ENCODE measurements at regions not wholly inside any gene's neighbourhood (a gene's known extent, or its start where the extent isn't known, plus 50 kb on each side); places are given as distances from the start of the nearest gene placed in this dataset.

DNA sequence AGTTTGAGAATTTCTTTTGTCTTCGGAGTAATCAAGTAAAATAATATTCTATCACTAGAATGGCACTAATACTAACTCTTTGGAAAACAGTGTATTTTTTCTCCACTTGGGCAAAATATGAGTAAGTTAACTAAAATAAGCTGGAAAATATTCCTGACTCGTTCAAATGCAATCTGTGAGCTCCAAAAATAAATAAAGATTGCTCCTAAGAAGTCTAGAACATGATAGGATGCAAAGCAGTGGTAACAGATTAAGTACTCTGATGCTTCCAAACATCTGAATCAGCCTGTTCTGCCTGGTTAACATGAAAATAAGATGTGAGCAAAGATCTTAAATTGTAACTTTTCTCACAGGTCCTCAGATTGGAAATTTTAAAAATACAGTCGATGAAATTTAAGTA lies 285.1 kb upstream of the ID4 start:
- no peaks in the 10 kb centered on the region for H3K4me1 ChIP-seq (ENCODE audit: insufficient read depth, poor library complexity, severe bottlenecking)
- H3K27me3 ChIP-seq (ENCODE audit: insufficient read depth, poor library complexity, severe bottlenecking), result no peaks in the 10 kb centered on the region
- H3K4me3 ChIP-seq (ENCODE audit: severe bottlenecking), result no peak overlapping the region
- no peaks in the 10 kb centered on the region for H3K36me3 ChIP-seq (ENCODE audit: low read depth)
- ATAC-seq (ENCODE audit: low read depth) (no peak), DNase-seq (ENCODE audit: low spot score) (no peak)
- no peak overlapping the region for H3K27ac ChIP-seq (ENCODE audit: poor library complexity, severe bottlenecking)
- peaks cover 3% of the 10 kb centered on the region for H3K9me3 ChIP-seq (ENCODE audit: severe bottlenecking)
- TF ChIP-seq, protein P1, sequence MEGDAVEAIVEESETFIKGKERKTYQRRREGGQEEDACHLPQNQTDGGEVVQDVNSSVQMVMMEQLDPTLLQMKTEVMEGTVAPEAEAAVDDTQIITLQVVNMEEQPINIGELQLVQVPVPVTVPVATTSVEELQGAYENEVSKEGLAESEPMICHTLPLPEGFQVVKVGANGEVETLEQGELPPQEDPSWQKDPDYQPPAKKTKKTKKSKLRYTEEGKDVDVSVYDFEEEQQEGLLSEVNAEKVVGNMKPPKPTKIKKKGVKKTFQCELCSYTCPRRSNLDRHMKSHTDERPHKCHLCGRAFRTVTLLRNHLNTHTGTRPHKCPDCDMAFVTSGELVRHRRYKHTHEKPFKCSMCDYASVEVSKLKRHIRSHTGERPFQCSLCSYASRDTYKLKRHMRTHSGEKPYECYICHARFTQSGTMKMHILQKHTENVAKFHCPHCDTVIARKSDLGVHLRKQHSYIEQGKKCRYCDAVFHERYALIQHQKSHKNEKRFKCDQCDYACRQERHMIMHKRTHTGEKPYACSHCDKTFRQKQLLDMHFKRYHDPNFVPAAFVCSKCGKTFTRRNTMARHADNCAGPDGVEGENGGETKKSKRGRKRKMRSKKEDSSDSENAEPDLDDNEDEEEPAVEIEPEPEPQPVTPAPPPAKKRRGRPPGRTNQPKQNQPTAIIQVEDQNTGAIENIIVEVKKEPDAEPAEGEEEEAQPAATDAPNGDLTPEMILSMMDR (IDR thresholded peaks at IDR 0.05; ENCODE audit: poor library complexity, severe bottlenecking), result no peak

DNA sequence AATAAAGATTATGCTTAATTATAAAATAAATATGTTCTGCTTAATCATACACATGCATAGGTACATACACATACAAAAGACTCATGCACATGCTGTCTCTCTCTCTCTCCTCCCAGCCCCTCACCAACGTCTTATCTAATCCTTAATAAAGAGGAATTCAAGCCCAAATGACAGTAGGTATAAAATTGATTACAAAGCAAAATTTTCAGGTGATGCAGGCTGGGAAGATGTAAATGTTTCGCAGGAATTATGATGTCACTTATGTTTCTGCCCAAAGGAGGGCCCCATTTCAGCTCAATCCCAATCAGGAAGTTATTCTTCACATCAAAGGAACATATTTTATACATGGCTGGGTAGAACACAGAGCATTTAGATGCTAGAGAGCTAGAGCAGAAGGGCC lies 284.6 kb upstream of the ID4 start:
- TF ChIP-seq, protein P1 (IDR thresholded peaks at IDR 0.05; ENCODE audit: poor library complexity, severe bottlenecking), result no peak
- Histone ChIP-seq H3K36me3 (ENCODE audit: low read depth) (no peaks in the 10 kb centered on the region), H3K4me1 (ENCODE audit: insufficient read depth, poor library complexity, severe bottlenecking) (no peaks in the 10 kb centered on the region), H3K27ac (ENCODE audit: poor library complexity, severe bottlenecking) (no peak overlapping the region), H3K9me3 (ENCODE audit: severe bottlenecking) (peaks cover 3% of the 10 kb centered on the region), H3K27me3 (ENCODE audit: insufficient read depth, poor library complexity, severe bottlenecking) (no peaks in the 10 kb centered on the region), H3K4me3 (ENCODE audit: severe bottlenecking) (no peak overlapping the region)
- DNase-seq (ENCODE audit: low spot score) (no peak), ATAC-seq (ENCODE audit: low read depth) (no peak)

DNA sequence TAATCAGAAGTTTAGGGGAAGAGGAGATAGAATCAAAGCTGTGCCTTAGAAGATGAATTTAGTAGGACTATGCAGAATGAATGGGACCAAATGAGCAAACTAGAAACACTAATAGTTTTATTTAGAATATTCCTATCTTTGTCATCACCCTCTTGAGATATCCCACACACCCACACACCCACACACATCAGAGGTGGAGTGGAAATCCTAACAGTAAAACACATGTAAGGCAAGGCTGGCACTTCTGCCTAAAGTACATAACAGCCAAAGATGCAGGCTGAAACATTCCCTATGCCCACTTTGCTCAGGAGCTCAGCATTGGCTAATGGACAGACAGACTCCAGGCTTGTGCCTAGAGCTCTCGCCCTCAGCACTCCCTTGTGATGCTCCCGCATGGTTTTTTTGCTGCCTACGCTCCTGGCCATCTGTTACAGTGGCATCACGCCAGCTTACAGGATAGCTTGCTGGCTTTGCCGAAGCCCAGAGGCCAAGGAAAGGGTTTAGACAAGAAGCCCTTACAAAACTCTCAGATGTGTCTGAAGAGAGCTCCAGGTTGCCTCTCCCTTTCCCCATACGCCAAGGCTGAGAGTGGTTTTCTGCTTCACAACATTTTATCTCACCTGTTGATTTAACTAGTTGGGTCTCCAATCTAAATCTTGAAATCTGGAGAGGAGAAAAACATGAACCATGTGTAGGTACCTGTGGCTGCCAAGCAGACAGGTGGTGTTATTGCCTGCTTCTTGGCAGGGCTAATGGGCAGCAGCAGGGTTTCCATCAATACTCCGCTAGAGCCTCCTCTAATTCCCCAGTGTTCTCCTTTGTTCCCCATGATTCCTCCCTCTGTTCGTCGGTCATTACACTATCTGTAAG lies 282.6 kb upstream of the ID4 start:
- no peak for ATAC-seq (ENCODE audit: low read depth)
- no peak overlapping the region for H3K4me3 ChIP-seq (ENCODE audit: severe bottlenecking)
- no peaks in the 10 kb centered on the region for H3K27me3 ChIP-seq (ENCODE audit: insufficient read depth, poor library complexity, severe bottlenecking)
- TF ChIP-seq, protein P1 (IDR thresholded peaks at IDR 0.05; ENCODE audit: poor library complexity, severe bottlenecking), result no peak
- no peaks in the 10 kb centered on the region for H3K36me3 ChIP-seq (ENCODE audit: low read depth)
- no peaks in the 10 kb centered on the region for H3K4me1 ChIP-seq (ENCODE audit: insufficient read depth, poor library complexity, severe bottlenecking)
- peaks cover 3% of the 10 kb centered on the region for H3K9me3 ChIP-seq (ENCODE audit: severe bottlenecking)
- H3K27ac ChIP-seq (ENCODE audit: poor library complexity, severe bottlenecking), result no peak overlapping the region
- DNase-seq (ENCODE audit: low spot score), result no peak

DNA sequence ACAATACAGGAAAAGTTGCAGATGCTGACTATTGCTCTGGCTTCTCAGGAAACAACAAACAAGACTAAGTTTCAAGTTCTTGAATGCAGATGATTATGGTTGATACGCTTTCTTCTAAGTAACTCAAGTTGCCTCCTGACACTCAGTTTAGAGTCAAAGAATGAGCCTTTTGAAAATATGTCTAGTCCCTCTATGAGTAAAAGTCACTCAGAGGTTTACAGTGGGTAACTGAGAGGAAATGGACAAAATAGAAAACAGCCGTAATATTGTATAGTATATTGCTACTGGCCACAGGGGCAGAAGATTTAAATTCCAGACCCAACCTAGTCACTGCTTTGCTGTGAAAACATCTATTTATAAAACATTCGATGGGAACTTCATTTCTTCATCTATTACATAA lies 280.0 kb upstream of the ID4 start:
- ATAC-seq (ENCODE audit: low read depth) (no peak), DNase-seq (ENCODE audit: low spot score) (no peak)
- Histone ChIP-seq H3K27ac (ENCODE audit: poor library complexity, severe bottlenecking) (no peak overlapping the region), H3K27me3 (ENCODE audit: insufficient read depth, poor library complexity, severe bottlenecking) (no peaks in the 10 kb centered on the region), H3K4me1 (ENCODE audit: insufficient read depth, poor library complexity, severe bottlenecking) (no peaks in the 10 kb centered on the region), H3K4me3 (ENCODE audit: severe bottlenecking) (no peak overlapping the region), H3K9me3 (ENCODE audit: severe bottlenecking) (peaks cover 3% of the 10 kb centered on the region), H3K36me3 (ENCODE audit: low read depth) (no peaks in the 10 kb centered on the region)
- TF ChIP-seq, protein P1 (IDR thresholded peaks at IDR 0.05; ENCODE audit: poor library complexity, severe bottlenecking), result no peak

DNA sequence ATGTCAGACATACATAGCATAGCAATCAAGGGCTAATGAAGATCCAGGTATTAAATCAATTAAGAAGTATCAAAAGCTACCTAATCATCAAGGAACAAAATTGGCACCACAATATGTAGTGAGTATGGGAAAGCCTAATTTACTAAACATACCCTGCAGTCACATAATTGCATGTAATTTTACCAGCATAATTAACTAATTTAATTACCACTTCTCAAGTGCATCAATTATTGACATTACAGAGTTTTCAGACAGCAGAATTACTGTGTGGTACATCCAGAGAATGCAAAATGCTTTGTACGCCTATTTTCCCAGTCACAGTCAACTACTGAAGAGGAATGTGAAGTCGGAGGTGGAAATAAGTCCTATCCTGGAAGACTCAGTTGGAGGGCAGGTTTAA lies 279.0 kb upstream of the ID4 start:
- TF ChIP-seq, protein P1 (IDR thresholded peaks at IDR 0.05; ENCODE audit: poor library complexity, severe bottlenecking), result no peak
- Histone ChIP-seq H3K9me3 (ENCODE audit: severe bottlenecking) (peaks cover 1% of the 10 kb centered on the region), H3K36me3 (ENCODE audit: low read depth) (no peaks in the 10 kb centered on the region), H3K4me1 (ENCODE audit: insufficient read depth, poor library complexity, severe bottlenecking) (no peaks in the 10 kb centered on the region), H3K27me3 (ENCODE audit: insufficient read depth, poor library complexity, severe bottlenecking) (no peaks in the 10 kb centered on the region), H3K27ac (ENCODE audit: poor library complexity, severe bottlenecking) (no peak overlapping the region), H3K4me3 (ENCODE audit: severe bottlenecking) (no peak overlapping the region)
- ATAC-seq (ENCODE audit: low read depth) (no peak), DNase-seq (ENCODE audit: low spot score) (no peak)

Data from RWPE2 (cell line).